ENCODE measurements at regions not wholly inside any gene's neighbourhood (a gene's known extent, or its start where the extent isn't known, plus 50 kb on each side); places are given as distances from the start of the nearest gene placed in this dataset.

DNA sequence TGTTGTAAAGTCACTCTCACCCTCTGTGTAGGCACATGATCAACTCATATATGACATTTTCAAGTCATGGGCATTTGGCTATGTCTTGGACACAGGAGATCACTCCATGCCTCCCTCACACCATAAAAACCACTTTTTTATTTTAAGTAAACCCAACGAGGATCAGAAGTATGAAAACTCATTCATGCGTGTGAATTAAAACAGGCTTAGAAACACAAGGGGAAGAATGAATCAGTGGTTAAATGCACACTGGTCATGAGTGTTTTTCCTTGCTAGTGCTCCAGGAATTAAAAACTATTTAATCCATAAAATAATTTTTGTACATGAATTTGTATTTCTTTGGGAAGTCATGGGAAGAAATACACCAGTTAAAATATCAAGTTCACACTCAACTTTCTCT is 198.4 kb downstream of the GALC start:
- TF ChIP-seq, protein P1, sequence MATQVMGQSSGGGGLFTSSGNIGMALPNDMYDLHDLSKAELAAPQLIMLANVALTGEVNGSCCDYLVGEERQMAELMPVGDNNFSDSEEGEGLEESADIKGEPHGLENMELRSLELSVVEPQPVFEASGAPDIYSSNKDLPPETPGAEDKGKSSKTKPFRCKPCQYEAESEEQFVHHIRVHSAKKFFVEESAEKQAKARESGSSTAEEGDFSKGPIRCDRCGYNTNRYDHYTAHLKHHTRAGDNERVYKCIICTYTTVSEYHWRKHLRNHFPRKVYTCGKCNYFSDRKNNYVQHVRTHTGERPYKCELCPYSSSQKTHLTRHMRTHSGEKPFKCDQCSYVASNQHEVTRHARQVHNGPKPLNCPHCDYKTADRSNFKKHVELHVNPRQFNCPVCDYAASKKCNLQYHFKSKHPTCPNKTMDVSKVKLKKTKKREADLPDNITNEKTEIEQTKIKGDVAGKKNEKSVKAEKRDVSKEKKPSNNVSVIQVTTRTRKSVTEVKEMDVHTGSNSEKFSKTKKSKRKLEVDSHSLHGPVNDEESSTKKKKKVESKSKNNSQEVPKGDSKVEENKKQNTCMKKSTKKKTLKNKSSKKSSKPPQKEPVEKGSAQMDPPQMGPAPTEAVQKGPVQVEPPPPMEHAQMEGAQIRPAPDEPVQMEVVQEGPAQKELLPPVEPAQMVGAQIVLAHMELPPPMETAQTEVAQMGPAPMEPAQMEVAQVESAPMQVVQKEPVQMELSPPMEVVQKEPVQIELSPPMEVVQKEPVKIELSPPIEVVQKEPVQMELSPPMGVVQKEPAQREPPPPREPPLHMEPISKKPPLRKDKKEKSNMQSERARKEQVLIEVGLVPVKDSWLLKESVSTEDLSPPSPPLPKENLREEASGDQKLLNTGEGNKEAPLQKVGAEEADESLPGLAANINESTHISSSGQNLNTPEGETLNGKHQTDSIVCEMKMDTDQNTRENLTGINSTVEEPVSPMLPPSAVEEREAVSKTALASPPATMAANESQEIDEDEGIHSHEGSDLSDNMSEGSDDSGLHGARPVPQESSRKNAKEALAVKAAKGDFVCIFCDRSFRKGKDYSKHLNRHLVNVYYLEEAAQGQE (IDR thresholded peaks at IDR 0.05; ENCODE audit: insufficient read depth in 1 of 2, low read depth in 2 of 2, low read length in 2 of 2) = no peak
- TF ChIP-seq POLR2AphosphoS5 (IDR thresholded peaks at IDR 0.05; ENCODE audit: low read depth, low read length) (no peak), SIN3A (IDR thresholded peaks at IDR 0.05; ENCODE audit: borderline replicate concordance, insufficient read depth, low read length) (no peak), FOXP2 (optimal IDR thresholded peaks at IDR 0.05; ENCODE audit: borderline replicate concordance, extremely low read depth, extremely low read length, insufficient read depth) (no peak), TAF1 (IDR thresholded peaks at IDR 0.05; ENCODE audit: borderline replicate concordance, insufficient read depth, low read length) (no peak)

- TF ChIP-seq, protein P1 (IDR thresholded peaks at IDR 0.05; ENCODE audit: insufficient read depth in 1 of 2, low read depth in 2 of 2, low read length in 2 of 2) = no peak
- TF ChIP-seq FOXP2 (optimal IDR thresholded peaks at IDR 0.05; ENCODE audit: borderline replicate concordance, extremely low read depth, extremely low read length, insufficient read depth) = no peak
- TF ChIP-seq TAF1 (IDR thresholded peaks at IDR 0.05; ENCODE audit: borderline replicate concordance, insufficient read depth, low read length) = no peak
- no peak for TF ChIP-seq SIN3A (IDR thresholded peaks at IDR 0.05; ENCODE audit: borderline replicate concordance, insufficient read depth, low read length)
- no peak for TF ChIP-seq POLR2AphosphoS5 (IDR thresholded peaks at IDR 0.05; ENCODE audit: low read depth, low read length)
Observed at GRCh38 chr14:87785897-87786296, 207.1 kb downstream of the GALC start.

DNA sequence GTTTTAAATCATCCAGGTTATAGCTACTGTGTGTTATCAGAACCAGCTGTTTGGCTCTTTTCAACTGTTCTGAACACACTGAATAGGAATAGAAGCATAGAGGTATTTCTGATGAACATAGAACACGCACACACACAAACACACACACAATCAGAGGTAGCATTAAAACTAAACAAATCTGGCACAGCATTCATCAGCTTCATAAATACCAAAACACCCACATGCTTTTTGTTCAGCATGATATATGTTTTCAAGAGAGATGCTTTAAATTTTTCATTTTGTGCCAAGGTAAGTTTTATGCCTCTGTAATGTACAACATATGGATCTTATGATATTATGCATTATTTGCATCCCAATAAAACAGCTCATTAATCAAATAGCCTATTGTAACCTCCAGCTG is 208.6 kb downstream of the GALC start:
- TF ChIP-seq SIN3A (IDR thresholded peaks at IDR 0.05; ENCODE audit: borderline replicate concordance, insufficient read depth, low read length) (no peak), FOXP2 (optimal IDR thresholded peaks at IDR 0.05; ENCODE audit: borderline replicate concordance, extremely low read depth, extremely low read length, insufficient read depth) (no peak), TAF1 (IDR thresholded peaks at IDR 0.05; ENCODE audit: borderline replicate concordance, insufficient read depth, low read length) (no peak), POLR2AphosphoS5 (IDR thresholded peaks at IDR 0.05; ENCODE audit: low read depth, low read length) (no peak)
- TF ChIP-seq, protein P1 (IDR thresholded peaks at IDR 0.05; ENCODE audit: insufficient read depth in 1 of 2, low read depth in 2 of 2, low read length in 2 of 2) = no peak

- TF ChIP-seq, protein P1 (IDR thresholded peaks at IDR 0.05; ENCODE audit: insufficient read depth in 1 of 2, low read depth in 2 of 2, low read length in 2 of 2) = no peak
- TF ChIP-seq FOXP2 (optimal IDR thresholded peaks at IDR 0.05; ENCODE audit: borderline replicate concordance, extremely low read depth, extremely low read length, insufficient read depth) (no peak), POLR2AphosphoS5 (IDR thresholded peaks at IDR 0.05; ENCODE audit: low read depth, low read length) (no peak), SIN3A (IDR thresholded peaks at IDR 0.05; ENCODE audit: borderline replicate concordance, insufficient read depth, low read length) (no peak), TAF1 (IDR thresholded peaks at IDR 0.05; ENCODE audit: borderline replicate concordance, insufficient read depth, low read length) (no peak)
Observed at GRCh38 chr14:87783071-87783470, 209.9 kb downstream of the GALC start.

DNA sequence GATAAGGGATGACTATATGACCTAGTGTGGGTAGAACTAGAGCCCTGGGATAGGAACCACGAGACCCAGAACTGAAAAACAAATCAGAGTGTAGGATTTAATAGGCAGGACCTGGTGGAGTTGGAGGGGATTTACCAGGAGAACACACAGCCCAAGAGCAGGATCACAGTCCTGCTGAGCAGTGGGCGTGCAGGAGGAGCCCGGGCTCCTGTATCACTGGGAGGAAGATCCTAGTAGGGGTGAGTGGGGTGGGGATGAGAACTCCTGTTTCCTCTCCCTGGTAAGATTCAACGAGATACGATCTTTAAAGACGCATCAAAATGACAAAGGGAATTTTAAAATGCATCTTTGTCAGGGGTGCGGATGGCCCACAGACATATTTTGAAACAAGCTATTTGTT is 220.1 kb downstream of the GALC start:
- TF ChIP-seq FOXP2 (optimal IDR thresholded peaks at IDR 0.05; ENCODE audit: borderline replicate concordance, extremely low read depth, extremely low read length, insufficient read depth) (no peak), TAF1 (IDR thresholded peaks at IDR 0.05; ENCODE audit: borderline replicate concordance, insufficient read depth, low read length) (no peak), SIN3A (IDR thresholded peaks at IDR 0.05; ENCODE audit: borderline replicate concordance, insufficient read depth, low read length) (no peak), POLR2AphosphoS5 (IDR thresholded peaks at IDR 0.05; ENCODE audit: low read depth, low read length) (no peak)
- TF ChIP-seq, protein P1 (IDR thresholded peaks at IDR 0.05; ENCODE audit: insufficient read depth in 1 of 2, low read depth in 2 of 2, low read length in 2 of 2) = no peak

Measured in PFSK-1 (cell line).